ENCODE measurements at regions not wholly inside any gene's neighbourhood (a gene's known extent, or its start where the extent isn't known, plus 50 kb on each side); places are given as distances from the start of the nearest gene placed in this dataset.
"Not testable (repeated sequence)": the region's sequence is repeated elsewhere in the genome, so short reads cannot be mapped to it uniquely, and the experiment has no call there.

DNA sequence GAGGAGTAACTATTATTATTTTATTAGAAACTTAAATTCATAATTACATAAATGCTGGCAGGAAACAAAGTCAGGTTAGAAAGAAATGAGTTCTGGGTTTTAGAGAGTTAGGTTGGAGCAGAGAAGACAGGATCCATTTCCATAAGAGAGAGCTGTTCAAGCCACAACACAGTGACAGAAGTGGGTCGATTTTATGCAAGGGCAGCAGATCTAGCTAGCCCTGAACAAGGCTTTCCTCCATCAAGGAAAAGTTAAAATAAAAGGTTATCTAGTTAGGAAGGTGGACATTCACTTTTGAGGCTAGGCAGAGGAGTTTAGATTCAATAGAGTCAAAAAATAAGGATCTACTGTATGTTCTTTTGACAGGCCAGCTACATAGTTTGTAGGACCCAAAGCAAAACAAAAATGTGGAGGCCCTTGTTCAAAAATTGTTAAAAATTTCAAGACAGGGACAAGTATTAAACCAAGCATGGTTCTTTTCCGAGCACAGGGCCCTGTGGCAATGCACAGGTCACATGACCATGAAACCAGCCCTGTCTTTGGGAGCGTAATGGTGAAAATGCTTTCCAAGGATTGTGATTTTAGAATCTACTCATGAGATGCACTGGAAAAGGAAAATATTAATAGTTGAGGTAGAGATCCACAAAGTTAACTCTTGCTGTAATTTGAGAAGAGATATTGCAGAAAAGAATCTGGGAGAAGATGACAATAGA, 91.2 kb upstream of the CREB1 start:
- intact Hi-C loops (cut with micrococcal nuclease; ENCODE audit: unreplicated experiment), result no loop called here
- ATAC-seq, result no peak

DNA sequence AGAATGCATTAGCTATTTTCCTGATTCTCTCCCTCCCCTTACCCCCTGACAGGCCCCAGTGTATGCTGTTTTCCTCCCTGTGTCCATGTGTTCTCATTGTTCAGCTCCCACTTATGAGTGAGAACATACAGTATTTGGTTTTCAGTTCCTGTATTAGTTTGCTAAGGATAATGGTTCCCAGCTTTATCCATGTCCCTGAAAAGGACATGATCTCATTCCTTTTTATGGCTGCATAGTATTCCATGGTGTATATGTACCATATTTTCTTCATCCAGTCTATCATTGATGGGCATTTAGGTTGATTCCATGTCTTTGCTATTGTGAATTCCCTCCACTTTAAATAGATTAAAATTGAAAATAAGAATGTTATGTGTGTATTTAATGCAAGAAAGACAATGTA, 89.9 kb upstream of the CREB1 start:
- CTCF ChIA-PET; in situ Hi-C loops (cut with HindIII; ENCODE audit: low pct_unique_long_range_greater_than_20kb, low sequenced_read_pairs); H3K4me3 ChIP-seq (ENCODE audit: low read depth in 2 of 2, low read length in 2 of 2); intact Hi-C loops (cut with micrococcal nuclease; ENCODE audit: unreplicated experiment); ATAC-seq; H3K27me3 ChIP-seq (ENCODE audit: control insufficient read depth, insufficient read depth, low read length); BruUV-seq (replicated peaks); POLR2A ChIA-PET; DNase-seq (ENCODE audit: low read depth, low spot score); H3K27ac ChIP-seq (ENCODE audit: low read length); H3K36me3 ChIP-seq (ENCODE audit: control insufficient read depth, insufficient read depth, low read length); H3K9me3 ChIP-seq (ENCODE audit: control insufficient read depth, insufficient read depth, low read depth, low read length); H3K4me1 ChIP-seq (ENCODE audit: control insufficient read depth, insufficient read depth, low read length): not testable (repeated sequence)

More for the DNA sequence above, 91.2 kb upstream of the CREB1 start:
- no peak for DNase-seq (ENCODE audit: low read depth, low spot score)
- Histone ChIP-seq H3K36me3 (ENCODE audit: control insufficient read depth, insufficient read depth, low read length) (no peaks in the 10 kb centered on the region), H3K27me3 (ENCODE audit: control insufficient read depth, insufficient read depth, low read length) (no peaks in the 10 kb centered on the region), H3K27ac (ENCODE audit: low read length) (no peak overlapping the region), H3K4me1 (ENCODE audit: control insufficient read depth, insufficient read depth, low read length) (no peaks in the 10 kb centered on the region), H3K9me3 (ENCODE audit: control insufficient read depth, insufficient read depth, low read depth, low read length) (no peaks in the 10 kb centered on the region), H3K4me3 (ENCODE audit: low read depth in 2 of 2, low read length in 2 of 2) (no peak overlapping the region)
- TF ChIP-seq, protein P1, sequence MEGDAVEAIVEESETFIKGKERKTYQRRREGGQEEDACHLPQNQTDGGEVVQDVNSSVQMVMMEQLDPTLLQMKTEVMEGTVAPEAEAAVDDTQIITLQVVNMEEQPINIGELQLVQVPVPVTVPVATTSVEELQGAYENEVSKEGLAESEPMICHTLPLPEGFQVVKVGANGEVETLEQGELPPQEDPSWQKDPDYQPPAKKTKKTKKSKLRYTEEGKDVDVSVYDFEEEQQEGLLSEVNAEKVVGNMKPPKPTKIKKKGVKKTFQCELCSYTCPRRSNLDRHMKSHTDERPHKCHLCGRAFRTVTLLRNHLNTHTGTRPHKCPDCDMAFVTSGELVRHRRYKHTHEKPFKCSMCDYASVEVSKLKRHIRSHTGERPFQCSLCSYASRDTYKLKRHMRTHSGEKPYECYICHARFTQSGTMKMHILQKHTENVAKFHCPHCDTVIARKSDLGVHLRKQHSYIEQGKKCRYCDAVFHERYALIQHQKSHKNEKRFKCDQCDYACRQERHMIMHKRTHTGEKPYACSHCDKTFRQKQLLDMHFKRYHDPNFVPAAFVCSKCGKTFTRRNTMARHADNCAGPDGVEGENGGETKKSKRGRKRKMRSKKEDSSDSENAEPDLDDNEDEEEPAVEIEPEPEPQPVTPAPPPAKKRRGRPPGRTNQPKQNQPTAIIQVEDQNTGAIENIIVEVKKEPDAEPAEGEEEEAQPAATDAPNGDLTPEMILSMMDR (IDR thresholded peaks at IDR 0.05), result no peak
- TF ChIP-seq TCF7L2 (IDR thresholded peaks at IDR 0.05; ENCODE audit: low read depth, low read length), result no peak
- TF ChIP-seq, protein P2, sequence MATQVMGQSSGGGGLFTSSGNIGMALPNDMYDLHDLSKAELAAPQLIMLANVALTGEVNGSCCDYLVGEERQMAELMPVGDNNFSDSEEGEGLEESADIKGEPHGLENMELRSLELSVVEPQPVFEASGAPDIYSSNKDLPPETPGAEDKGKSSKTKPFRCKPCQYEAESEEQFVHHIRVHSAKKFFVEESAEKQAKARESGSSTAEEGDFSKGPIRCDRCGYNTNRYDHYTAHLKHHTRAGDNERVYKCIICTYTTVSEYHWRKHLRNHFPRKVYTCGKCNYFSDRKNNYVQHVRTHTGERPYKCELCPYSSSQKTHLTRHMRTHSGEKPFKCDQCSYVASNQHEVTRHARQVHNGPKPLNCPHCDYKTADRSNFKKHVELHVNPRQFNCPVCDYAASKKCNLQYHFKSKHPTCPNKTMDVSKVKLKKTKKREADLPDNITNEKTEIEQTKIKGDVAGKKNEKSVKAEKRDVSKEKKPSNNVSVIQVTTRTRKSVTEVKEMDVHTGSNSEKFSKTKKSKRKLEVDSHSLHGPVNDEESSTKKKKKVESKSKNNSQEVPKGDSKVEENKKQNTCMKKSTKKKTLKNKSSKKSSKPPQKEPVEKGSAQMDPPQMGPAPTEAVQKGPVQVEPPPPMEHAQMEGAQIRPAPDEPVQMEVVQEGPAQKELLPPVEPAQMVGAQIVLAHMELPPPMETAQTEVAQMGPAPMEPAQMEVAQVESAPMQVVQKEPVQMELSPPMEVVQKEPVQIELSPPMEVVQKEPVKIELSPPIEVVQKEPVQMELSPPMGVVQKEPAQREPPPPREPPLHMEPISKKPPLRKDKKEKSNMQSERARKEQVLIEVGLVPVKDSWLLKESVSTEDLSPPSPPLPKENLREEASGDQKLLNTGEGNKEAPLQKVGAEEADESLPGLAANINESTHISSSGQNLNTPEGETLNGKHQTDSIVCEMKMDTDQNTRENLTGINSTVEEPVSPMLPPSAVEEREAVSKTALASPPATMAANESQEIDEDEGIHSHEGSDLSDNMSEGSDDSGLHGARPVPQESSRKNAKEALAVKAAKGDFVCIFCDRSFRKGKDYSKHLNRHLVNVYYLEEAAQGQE (IDR thresholded peaks at IDR 0.05; ENCODE audit: insufficient read depth in 1 of 2, low read depth in 2 of 2, low read length in 1 of 2), result no peak
- TF ChIP-seq SIN3A (IDR thresholded peaks at IDR 0.05; ENCODE audit: borderline replicate concordance, insufficient read depth, low read depth, low read length), result no peak
- TF ChIP-seq POLR2AphosphoS5 (IDR thresholded peaks at IDR 0.05; ENCODE audit: low read depth, low read length), result no peak
- BruUV-seq (replicated peaks), result no TSS peak
- POLR2A ChIA-PET, result no interaction called here
- in situ Hi-C loops (cut with HindIII; ENCODE audit: low pct_unique_long_range_greater_than_20kb, low sequenced_read_pairs), result no loop called here
- CTCF ChIA-PET, result no interaction called here

DNA sequence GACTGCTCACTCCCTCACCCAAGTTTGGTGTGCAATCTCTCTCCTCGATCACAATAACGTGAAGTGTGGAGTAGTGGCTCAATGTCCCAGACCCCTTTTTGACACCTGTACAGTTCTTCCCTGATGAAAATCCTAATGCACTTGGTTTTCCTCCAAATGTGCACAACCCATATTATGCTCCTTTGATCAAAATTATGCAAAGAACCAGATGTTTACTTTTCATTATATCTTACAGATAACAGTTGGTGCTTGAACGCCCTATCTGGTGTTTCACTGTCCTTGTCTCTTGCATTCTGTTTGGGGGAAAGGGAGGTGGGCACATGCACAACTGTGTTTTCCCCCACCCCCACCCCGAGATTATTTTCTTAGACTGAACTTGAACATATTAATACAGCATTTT, 85.0 kb upstream of the CREB1 start:
- no peak overlapping the region for H3K4me3 ChIP-seq (ENCODE audit: low read depth in 2 of 2, low read length in 2 of 2)
- DNase-seq (ENCODE audit: low read depth, low spot score) (no peak), ATAC-seq (no peak)
- in situ Hi-C loops (cut with HindIII; ENCODE audit: low pct_unique_long_range_greater_than_20kb, low sequenced_read_pairs), result no loop called here
- no TSS peak for BruUV-seq (replicated peaks)
- no peaks in the 10 kb centered on the region for H3K9me3 ChIP-seq (ENCODE audit: control insufficient read depth, insufficient read depth, low read depth, low read length)
- H3K4me1 ChIP-seq (ENCODE audit: control insufficient read depth, insufficient read depth, low read length), result no peaks in the 10 kb centered on the region
- no peaks in the 10 kb centered on the region for H3K27me3 ChIP-seq (ENCODE audit: control insufficient read depth, insufficient read depth, low read length)
- CTCF ChIA-PET, result no interaction called here
- intact Hi-C loops (cut with micrococcal nuclease; ENCODE audit: unreplicated experiment), result no loop called here
- H3K36me3 ChIP-seq (ENCODE audit: control insufficient read depth, insufficient read depth, low read length), result no peaks in the 10 kb centered on the region
- POLR2A ChIA-PET, result no interaction called here
- H3K27ac ChIP-seq (ENCODE audit: low read length), result no peak overlapping the region
- TF ChIP-seq, protein P1 (IDR thresholded peaks at IDR 0.05), result no peak
- TF ChIP-seq, protein P2 (IDR thresholded peaks at IDR 0.05; ENCODE audit: insufficient read depth in 1 of 2, low read depth in 2 of 2, low read length in 1 of 2), result no peak
- no peak for TF ChIP-seq SIN3A (IDR thresholded peaks at IDR 0.05; ENCODE audit: borderline replicate concordance, insufficient read depth, low read depth, low read length)
- TF ChIP-seq TCF7L2 (IDR thresholded peaks at IDR 0.05; ENCODE audit: low read depth, low read length), result no peak
- no peak for TF ChIP-seq POLR2AphosphoS5 (IDR thresholded peaks at IDR 0.05; ENCODE audit: low read depth, low read length)

All from Panc1 (cell line).